Spleen (tissue), 11 donors: ENCODE measurements at regions not wholly inside any gene's neighbourhood (a gene's known extent, or its start where the extent isn't known, plus 50 kb on each side); places are given as distances from the start of the nearest gene placed in this dataset.

Experiments used
- DNase-seq: peaks from one replicate; pipeline ENCODE4 v3.0.0-alpha.2; 2020
- H3K27ac ChIP-seq, 8 donors: fragments of 200-600 bp; sonication (generic) in 7 of 8; 1 replicate in 4 of 8; 2 replicates in 4 of 8; pipeline versions ENCODE4 v1.5.0 to v1.8.0; 2016 to 2021; ENCODE audit warnings: inconsistent platforms in 4 of 8, mild to moderate bottlenecking in 4 of 8, moderate library complexity in 1 of 8
- H3K27me3 ChIP-seq, 7 donors: fragments of 200-600 bp; sonication (generic) in 6 of 7; replicated peaks in 1 of 7; 1 replicate in 4 of 7; 2 replicates in 3 of 7; pipeline versions ENCODE4 v1.5.0 to v1.8.0; 2016 to 2021; ENCODE audit warnings: inconsistent platforms in 3 of 7, mild to moderate bottlenecking in 1 of 7
- H3K36me3 ChIP-seq, 6 donors: fragments of 200-600 bp; sonication (generic) in 5 of 6; 1 replicate in 4 of 6; 2 replicates in 2 of 6; pipeline versions ENCODE4 v1.5.0 to v1.8.0; 2016 to 2021; ENCODE audit warnings: inconsistent platforms in 2 of 6
- H3K4me1 ChIP-seq, 6 donors: fragments of 200-600 bp; sonication (generic) in 5 of 6; 1 replicate in 3 of 6; 2 replicates in 3 of 6; pipeline versions ENCODE4 v1.5.0 to v1.8.0; 2016 to 2021; ENCODE audit warnings: inconsistent platforms in 3 of 6
- H3K4me3 ChIP-seq, 8 donors: fragments of 200-600 bp; sonication (generic) in 7 of 8; 1 replicate in 4 of 8; 2 replicates in 4 of 8; pipeline versions ENCODE4 v1.5.0 to v1.8.0; 2016 to 2021; ENCODE audit warnings: inconsistent platforms in 4 of 8, mild to moderate bottlenecking in 4 of 8, moderate library complexity in 2 of 8
- H3K9me3 ChIP-seq, 8 donors: fragments of 200-600 bp; sonication (generic) in 7 of 8; 1 replicate in 4 of 8; 2 replicates in 4 of 8; pipeline versions ENCODE4 v1.5.0 to v1.8.0; 2016 to 2021; ENCODE audit warnings: inconsistent platforms in 4 of 8
- CTCF ChIP-seq, 11 experiments: fragments of 200-600 bp in 7 of 11; fragments of 450-650 bp in 4 of 11; sonication (generic) in 4 of 11; IDR thresholded peaks in 8 of 11; conservative IDR thresholded peaks in 3 of 11; 1 replicate in 7 of 11; 2 replicates in 4 of 11; pipeline versions ENCODE4 v1.4.0 to v1.8.0; 2016 to 2021; ENCODE audit warnings: antibody characterized with exemption in 11 of 11, inconsistent platforms in 4 of 11, mild to moderate bottlenecking in 1 of 11
- POLR2A ChIP-seq, 3 donors: fragments of 450-650 bp; IDR thresholded peaks; one replicate each; pipeline ENCODE4 v1.5.1; 2017; ENCODE audit warnings: antibody characterized with exemption in 3 of 3, mild to moderate bottlenecking in 1 of 3
- POLR2AphosphoS5 ChIP-seq, 3 donors: sonication (generic); formaldehyde crosslinking; IDR thresholded peaks; one replicate each; pipeline ENCODE4 v1.5.1; 2017; ENCODE audit warnings: antibody characterized with exemption in 3 of 3
- WGBS, 5 donors: extraction: QIAGEN DNeasy Blood & Tissue Kit in 3 of 5; methylation state at CpG; one replicate each; pipeline versions ENCODE4 v1.1.5 to v1.1.7; 2013 to 2018; 5-methylcytosine and 5-hydroxymethylcytosine counted together
- intact Hi-C: fragments of 100-400 bp; cut with DNase I; formaldehyde crosslinking; loops from one replicate; pipeline ENCODE4 v1.15.0; 2023; ENCODE audit warnings: low total_unique reads
- donor health status: healthy with polysubstance abuse.
- donor health status: DM: no; HTN: no; CAD: no; lungs with moderate emphysema.
- donor health status: DM: no; HTN: no; CAD: no.
- donor health status: Bipolar disorder and iron deficiency.
- donor health status: healthy.
- donor health status: DM: no; HTN: no; CAD: no.
- donor health status: DM: yes; HTN: yes; CAD: no.

GRCh38 chr10:59512951-59513350, 150.6 kb upstream of the FAM13C start:
- no peak for TF ChIP-seq POLR2A (IDR thresholded peaks at IDR 0.05)
- TF ChIP-seq POLR2AphosphoS5 (IDR thresholded peaks at IDR 0.05), result no peak
- no peak for TF ChIP-seq CTCF (IDR thresholded peaks at IDR 0.05 in 8 of 11, conservative IDR thresholded peaks at IDR 0.05 in 3 of 11)
- Histone ChIP-seq H3K4me1 (no peaks in the 10 kb centered on the region), H3K4me3 (no peak overlapping the region), H3K27me3 (no peaks in the 10 kb centered on the region), H3K36me3 (no peaks in the 10 kb centered on the region), H3K27ac (no peak overlapping the region), H3K9me3 (no peaks in the 10 kb centered on the region)
- DNase-seq, result no peak
- intact Hi-C loops, result no loop called here
- WGBS, 5 donors, result 82 to 91% (median 90%) methylated on average over 3 of the region's 3 CpGs

- Histone ChIP-seq H3K27me3 (no peaks in the 10 kb centered on the region), H3K4me1 (no peaks in the 10 kb centered on the region), H3K27ac (no peak overlapping the region), H3K9me3 (no peaks in the 10 kb centered on the region), H3K4me3 (no peak overlapping the region), H3K36me3 (no peaks in the 10 kb centered on the region)
- TF ChIP-seq POLR2AphosphoS5 (IDR thresholded peaks at IDR 0.05) (no peak), POLR2A (IDR thresholded peaks at IDR 0.05) (no peak), CTCF (IDR thresholded peaks at IDR 0.05 in 8 of 11, conservative IDR thresholded peaks at IDR 0.05 in 3 of 11) (no peak)
- no peak for DNase-seq
- 44 to 62% (median 53%) methylated on average over 1 of the region's 1 CpG for WGBS, 5 donors
- intact Hi-C loops, result no loop called here
Observed at GRCh38 chr10:59508956-59509355, 146.6 kb upstream of the FAM13C start.

DNA sequence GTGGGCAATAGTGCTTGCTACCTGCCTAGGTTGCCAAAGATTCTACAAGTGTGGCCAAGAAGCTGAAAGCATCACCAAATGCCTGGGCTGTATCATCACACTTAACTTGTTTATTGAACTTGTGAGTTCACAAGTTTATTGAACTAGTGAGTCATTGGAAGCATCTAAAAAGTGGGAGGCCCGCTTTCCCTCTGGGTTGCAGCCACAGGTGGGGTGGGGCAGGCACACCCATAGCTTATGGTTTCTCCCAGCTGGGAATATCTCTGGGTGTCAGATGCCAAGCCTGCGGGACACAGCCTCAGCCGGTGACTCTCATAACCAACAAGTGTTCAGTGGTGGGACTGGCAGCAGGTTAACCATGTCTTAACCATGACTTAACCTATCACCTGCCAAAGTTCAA, 145.9 kb upstream of the FAM13C start:
- intact Hi-C loops, result no loop called here
- no peaks in the 10 kb centered on the region for H3K36me3 ChIP-seq
- no peaks in the 10 kb centered on the region for H3K27me3 ChIP-seq
- WGBS, 5 donors, result 85 to 96% (median 92%) methylated on average over 3 of the region's 3 CpGs
- H3K4me1 ChIP-seq, result no peaks in the 10 kb centered on the region
- no peaks in the 10 kb centered on the region for H3K9me3 ChIP-seq
- no peak overlapping the region for H3K4me3 ChIP-seq
- no peak for TF ChIP-seq POLR2A (IDR thresholded peaks at IDR 0.05)
- TF ChIP-seq POLR2AphosphoS5 (IDR thresholded peaks at IDR 0.05), result no peak
- no peak for TF ChIP-seq CTCF (IDR thresholded peaks at IDR 0.05 in 8 of 11, conservative IDR thresholded peaks at IDR 0.05 in 3 of 11)
- no peak overlapping the region for H3K27ac ChIP-seq
- DNase-seq, result no peak

GRCh38 chr10:59505926-59506325, 143.6 kb upstream of the FAM13C start:
- Histone ChIP-seq H3K4me1 (no peaks in the 10 kb centered on the region), H3K4me3 (no peak overlapping the region), H3K27me3 (no peaks in the 10 kb centered on the region), H3K27ac (no peak overlapping the region), H3K36me3 (no peaks in the 10 kb centered on the region), H3K9me3 (peaks cover 0 to 3% (median 0%) of the 10 kb centered on the region in 8 donors)
- TF ChIP-seq POLR2A (IDR thresholded peaks at IDR 0.05) (no peak), CTCF (IDR thresholded peaks at IDR 0.05 in 8 of 11, conservative IDR thresholded peaks at IDR 0.05 in 3 of 11) (no peak), POLR2AphosphoS5 (IDR thresholded peaks at IDR 0.05) (no peak)
- intact Hi-C loops, result no loop called here
- no peak for DNase-seq
- WGBS, 5 donors, result 36 to 54% (median 36%) methylated on average over 1 of the region's 1 CpG
